HG02610 (cell line): ENCODE measurements at regions not wholly inside any gene's neighbourhood (a gene's known extent, or its start where the extent isn't known, plus 50 kb on each side); places are given as distances from the start of the nearest gene placed in this dataset.
"Not testable (repeated sequence)": the region's sequence is repeated elsewhere in the genome, so short reads cannot be mapped to it uniquely, and the experiment has no call there.

Experiments used
- ATAC-seq: cut with Tn5 transposase; IDR thresholded peaks from one replicate; pipeline ENCODE4 v1.9.1; 2021; ENCODE audit warnings: mild to moderate bottlenecking, moderate library complexity; ENCODE audit not compliant: unreplicated experiment

GRCh38 chr4:138460477-138461414 lies 218.6 kb upstream of the SLC7A11 start:
- ATAC-seq = no peak

DNA sequence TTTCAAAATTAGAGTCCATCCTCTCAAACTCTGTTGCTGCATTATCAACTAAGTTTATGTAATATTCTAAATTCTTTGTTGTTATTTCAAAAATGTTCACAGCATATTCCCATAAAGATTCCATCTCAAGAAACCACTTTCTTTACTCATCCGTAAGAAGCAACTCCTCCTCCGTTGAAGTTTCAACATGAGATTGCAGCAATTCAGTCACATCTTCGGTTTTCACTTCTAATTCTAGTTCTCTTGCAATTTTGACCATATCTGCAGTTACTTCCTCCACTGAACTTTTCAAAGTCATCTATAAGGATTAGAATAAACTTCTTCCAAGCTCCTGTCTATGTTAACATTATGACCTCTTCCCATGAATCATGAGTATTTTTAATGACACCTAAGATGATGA lies 216.6 kb upstream of the SLC7A11 start:
- ATAC-seq = no peak

DNA sequence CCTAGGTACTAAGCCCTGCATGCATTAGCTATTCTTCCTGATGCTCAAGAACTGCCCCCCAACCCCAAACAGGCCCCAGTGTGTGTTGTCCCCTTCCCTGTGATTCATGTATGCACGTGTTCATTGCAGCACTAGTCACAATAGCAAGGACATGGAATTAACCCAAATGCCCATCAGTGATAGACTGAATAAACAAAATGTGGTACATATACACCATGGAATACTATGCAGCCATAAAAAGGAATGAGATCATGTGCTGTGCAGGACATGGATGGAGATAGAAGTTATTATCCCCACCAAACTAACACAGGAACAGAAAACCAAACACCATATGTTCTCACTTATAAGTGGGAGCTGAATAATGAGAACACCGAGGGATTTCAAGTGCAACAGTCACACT lies 214.2 kb upstream of the SLC7A11 start:
- not testable (repeated sequence) for ATAC-seq

DNA sequence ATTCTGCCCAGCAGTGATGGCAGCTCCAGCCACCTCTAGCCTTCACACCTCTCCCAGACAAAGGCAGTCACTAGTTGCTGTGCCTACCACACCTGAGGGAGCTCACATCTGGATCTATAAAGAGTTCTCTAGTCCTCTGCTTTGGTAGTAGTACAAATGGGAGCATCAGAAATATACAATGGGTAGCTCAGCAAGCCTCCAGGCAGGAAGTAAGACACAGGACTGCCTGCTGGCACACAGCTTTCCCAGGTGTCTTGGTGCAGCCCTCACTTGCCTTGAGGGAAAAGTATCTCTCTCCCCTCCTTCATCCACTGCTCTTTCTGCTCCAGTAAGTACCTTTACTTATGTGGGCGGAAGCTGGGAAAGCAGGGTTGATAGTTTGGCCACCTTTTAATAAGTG lies 212.9 kb upstream of the SLC7A11 start:
- ATAC-seq = no peak

- ATAC-seq = no peak
Observed at GRCh38 chr4:138452826-138453225, 210.7 kb upstream of the SLC7A11 start.

DNA sequence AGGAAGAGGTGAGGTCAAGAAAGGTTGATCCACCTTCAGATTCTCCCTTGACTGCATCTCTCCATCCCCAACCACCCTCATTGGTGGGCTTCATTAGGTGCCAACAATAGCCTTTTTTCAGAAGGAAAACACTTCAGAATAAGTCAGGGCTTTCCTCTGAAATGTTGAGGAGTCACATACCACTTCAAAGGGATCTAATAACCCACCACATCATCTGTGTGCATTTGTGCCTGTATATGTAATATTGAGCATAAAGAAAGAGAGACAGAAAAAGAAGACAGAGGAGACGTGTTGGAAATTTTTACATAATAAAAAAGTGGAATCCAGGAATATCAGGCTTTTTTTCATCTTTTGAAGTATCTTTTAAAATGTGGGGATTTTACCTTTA lies 209.1 kb upstream of the SLC7A11 start:
- ATAC-seq = no peak

DNA sequence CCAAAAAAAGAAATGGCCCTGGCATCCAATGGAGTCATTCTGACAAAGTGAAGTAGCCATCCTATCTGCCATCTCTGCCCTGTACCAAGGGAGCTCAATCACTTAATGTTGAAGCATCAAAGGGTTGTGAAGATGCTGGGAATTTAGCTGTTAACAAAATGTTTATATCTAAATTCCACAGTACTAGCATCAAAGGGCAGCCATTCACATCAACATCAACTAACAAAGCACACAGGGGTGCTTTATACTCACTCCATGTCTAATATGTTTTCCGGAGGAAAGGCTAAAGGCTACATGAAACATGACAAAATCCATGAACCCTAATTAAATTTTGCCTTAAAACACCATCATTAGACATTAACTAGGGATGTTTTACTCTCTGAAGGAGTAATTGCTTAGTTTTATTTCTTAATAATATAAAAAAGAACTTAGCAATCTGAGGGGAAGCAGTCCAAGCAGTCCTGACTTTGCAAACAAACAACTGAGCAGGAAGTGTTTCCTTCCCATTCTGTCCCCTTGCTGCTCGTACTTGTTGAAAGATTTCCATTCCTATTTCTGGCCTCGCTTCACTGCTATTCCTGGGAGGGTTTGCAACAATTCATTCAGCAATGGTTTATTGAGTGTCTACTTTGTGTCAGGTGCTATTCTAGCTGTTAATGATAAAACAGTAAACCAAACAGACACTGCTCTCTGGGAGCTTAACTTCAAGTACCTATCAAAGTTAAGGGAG lies 208.6 kb upstream of the SLC7A11 start:
- ATAC-seq = no peak

- ATAC-seq = no peak
Observed at GRCh38 chr4:138449938-138450337, 207.8 kb upstream of the SLC7A11 start.

DNA sequence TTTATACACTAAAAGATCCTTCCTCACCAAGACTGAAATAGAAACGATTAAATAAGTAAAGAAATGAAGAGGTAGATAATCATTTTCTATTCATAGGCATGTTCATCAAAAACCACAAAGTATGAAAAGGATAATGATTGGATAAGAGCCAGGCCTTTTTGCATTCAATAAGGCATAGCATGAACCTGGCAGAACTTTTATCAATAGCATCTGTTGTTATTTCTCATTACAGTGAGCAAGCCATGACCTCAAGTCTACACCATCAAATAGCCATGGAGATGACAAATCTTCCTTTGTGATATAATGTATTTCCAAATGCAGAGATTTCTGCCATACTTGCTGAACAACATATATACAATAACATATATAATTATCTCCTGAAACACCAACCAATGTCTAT lies 206.0 kb upstream of the SLC7A11 start:
- no peak for ATAC-seq

GRCh38 chr4:138446456-138446855 lies 204.3 kb upstream of the SLC7A11 start:
- no peak for ATAC-seq

DNA sequence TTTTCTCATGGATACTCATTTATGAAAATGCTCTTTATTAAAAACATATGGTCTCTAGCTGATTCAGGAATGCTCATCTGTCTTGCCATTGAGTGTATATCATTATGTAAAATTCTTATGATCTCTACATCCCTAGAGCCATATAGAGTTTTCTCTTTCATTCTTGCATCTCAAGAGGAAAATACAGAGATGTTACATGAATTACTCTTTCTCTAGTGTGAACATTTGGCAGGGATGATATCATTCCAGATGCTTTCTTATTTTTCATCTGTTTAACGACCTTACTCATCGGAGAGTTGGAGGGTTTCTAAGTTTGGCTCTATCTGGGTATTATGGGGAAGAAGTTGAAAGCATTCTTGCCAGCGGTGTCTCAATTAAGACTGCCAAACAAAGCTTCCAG lies 202.9 kb upstream of the SLC7A11 start:
- no peak for ATAC-seq

GRCh38 chr4:138444260-138444659 lies 202.1 kb upstream of the SLC7A11 start:
- ATAC-seq = no peak

GRCh38 chr4:138439143-138439581 lies 197.0 kb upstream of the SLC7A11 start:
- ATAC-seq = no peak

DNA sequence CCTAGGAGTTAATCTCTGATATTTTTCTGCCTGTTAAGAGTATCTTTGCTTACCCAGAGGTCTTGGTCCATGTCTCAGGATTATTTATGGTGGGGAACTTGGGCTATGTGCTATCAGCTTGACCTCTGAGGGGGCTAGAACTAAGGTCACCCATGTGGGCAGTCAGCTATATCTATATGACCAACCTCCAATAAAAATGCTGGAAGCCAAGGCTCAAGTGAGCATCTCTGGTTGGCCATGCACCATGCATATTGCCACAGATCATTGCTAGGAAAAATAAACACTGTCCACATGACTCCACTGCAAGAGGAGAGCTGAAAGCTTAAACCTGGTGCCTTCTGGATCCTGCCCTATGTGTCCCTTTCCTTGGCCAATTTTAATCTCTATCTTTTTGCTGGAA lies 196.5 kb upstream of the SLC7A11 start:
- no peak for ATAC-seq

DNA sequence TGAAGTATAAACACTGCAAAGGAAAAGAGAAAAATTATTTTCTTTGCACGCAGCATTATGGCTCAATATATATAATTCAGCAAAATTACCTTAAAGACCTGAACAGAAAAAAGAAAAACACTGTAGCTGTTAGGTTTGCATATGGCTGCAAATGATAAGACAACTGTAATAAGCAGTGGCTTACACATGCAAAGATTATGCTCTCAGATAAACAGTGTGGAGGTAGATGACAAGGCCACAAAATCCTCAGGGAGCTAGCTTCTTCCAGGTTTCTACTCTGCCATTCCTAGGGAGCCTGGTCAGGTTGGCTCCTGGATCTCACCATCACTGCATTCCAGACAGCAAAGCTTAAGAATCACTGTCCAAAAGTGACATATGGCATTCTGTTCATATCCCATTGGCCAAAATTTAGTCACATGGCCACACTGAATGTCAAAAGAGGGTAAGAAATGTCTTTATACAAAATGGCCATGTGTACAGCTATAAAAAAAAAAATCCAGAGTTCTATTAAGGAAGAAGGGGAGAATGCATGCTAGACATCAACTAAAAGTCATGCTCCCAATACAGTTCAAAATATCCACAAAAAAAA lies 195.2 kb upstream of the SLC7A11 start:
- ATAC-seq = no peak

- not testable (repeated sequence) for ATAC-seq
Observed at GRCh38 chr4:138435733-138436132, 193.6 kb upstream of the SLC7A11 start.

- not testable (repeated sequence) for ATAC-seq
Observed at GRCh38 chr4:138435046-138435445, 192.9 kb upstream of the SLC7A11 start.

DNA sequence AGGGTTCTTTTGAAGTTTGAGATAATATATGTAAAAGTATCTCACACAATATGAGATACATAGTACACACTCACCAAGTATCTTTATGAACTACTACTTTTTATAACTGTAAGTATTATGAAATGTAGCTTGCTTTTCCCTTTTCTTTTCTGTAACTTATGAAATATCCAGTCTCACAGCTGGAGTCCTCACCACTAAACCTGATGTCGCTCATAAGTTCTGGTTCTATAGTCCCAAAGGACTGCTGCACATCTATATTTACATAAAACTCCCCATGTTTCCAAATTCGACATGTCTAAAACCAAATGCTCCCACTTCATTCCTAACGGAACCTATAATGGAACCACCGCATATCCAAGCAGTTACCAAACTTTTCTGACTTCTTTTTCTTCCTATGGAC lies 186.5 kb upstream of the SLC7A11 start:
- no peak for ATAC-seq

DNA sequence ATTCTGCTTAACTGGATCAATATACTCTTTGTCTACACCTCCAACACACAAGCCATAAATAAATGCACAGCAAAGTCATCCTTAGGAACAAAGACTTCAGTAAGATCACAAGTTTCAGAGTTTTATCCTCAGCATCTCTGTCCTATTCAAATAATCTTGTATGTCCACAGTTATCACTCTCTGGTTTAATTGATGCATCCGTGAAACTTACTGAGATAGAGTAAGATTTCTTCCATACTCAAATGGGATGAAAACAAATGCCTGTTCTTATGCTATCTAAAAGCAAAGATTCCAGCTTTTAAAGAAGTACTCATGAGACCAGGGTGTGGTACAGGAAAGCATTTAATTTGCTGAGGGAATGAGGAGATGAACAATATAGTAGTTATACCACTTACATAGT lies 184.6 kb upstream of the SLC7A11 start:
- ATAC-seq = no peak

GRCh38 chr4:138420471-138420870 lies 178.3 kb upstream of the SLC7A11 start:
- no peak for ATAC-seq

- ATAC-seq = no peak
Observed at GRCh38 chr4:138414202-138414601, 172.1 kb upstream of the SLC7A11 start.

DNA sequence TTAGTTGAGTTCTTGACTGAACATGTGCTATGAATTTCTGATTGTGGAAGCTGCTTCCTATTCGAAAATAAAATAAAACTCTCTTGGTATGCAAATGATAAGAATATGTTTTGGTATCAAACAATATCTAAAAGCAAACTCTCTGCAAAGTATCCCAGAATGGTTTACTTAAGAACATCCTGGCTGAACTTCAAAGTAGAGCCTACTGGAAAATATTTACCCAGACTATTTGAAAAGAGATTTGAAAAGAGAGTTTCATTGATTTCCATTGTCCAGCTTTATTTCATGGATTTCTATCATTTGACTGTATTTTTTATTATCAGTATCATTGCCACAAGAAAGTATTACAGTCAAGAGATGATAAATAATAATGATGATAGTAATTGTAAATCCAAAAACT lies 171.1 kb upstream of the SLC7A11 start:
- no peak for ATAC-seq
